MCF 10A (cell line): ENCODE measurements at regions not wholly inside any gene's neighbourhood (a gene's known extent, or its start where the extent isn't known, plus 50 kb on each side); places are given as distances from the start of the nearest gene placed in this dataset.

Experiments used
- BruUV-seq: library from RNA; stranded (reverse); fragments of 400-500 nt; replicated peaks from 2 replicates; lab custom pipeline; 2021; lab: Mats Ljungman, UMichigan
- CTCF ChIA-PET: fragments of 300-600 bp; sonication (Branson Sonifier 250); formaldehyde crosslinking; extraction: SDS; loops from one replicate; lab custom pipeline; 2021; ENCODE audit warnings: antibody characterized with exemption, inconsistent platforms; lab: Yijun Ruan, JAX
- POLR2A ChIA-PET: fragments of 300-600, 350-650 bp; sonication (Branson Sonifier 250); formaldehyde crosslinking; extraction: SDS; loops from one replicate; lab custom pipeline; 2020; ENCODE audit warnings: antibody characterized with exemption, inconsistent platforms; lab: Yijun Ruan, JAX
- DNase-seq: peaks from one replicate; pipeline ENCODE4 v3.0.0-alpha.2; 2018; ENCODE audit not compliant: unreplicated experiment
- H3K27ac Mint-ChIP-seq: one replicate; pipeline ENCODE4 v1.8.0; 2022; ENCODE audit warnings: mild to moderate bottlenecking, low read depth, mixed read lengths; ENCODE audit not compliant: unreplicated experiment
- H3K27me3 Mint-ChIP-seq: one replicate; pipeline ENCODE4 v1.8.0; 2022; ENCODE audit warnings: mixed read lengths; ENCODE audit not compliant: insufficient read depth, unreplicated experiment
- H3K36me3 Mint-ChIP-seq: one replicate; pipeline ENCODE4 v1.8.0; 2022; ENCODE audit warnings: mild to moderate bottlenecking, moderate library complexity, mixed read lengths; ENCODE audit not compliant: insufficient read depth, unreplicated experiment
- H3K4me1 Mint-ChIP-seq: one replicate; pipeline ENCODE4 v1.8.0; 2022; ENCODE audit warnings: mixed read lengths; ENCODE audit not compliant: insufficient read depth, unreplicated experiment
- H3K4me3 Mint-ChIP-seq: one replicate; pipeline ENCODE4 v1.8.0; 2022; ENCODE audit warnings: mild to moderate bottlenecking, moderate library complexity, mixed read lengths; ENCODE audit not compliant: unreplicated experiment
- H3K9me3 Mint-ChIP-seq: one replicate; pipeline ENCODE4 v1.8.0; 2022; ENCODE audit warnings: mixed read lengths; ENCODE audit not compliant: unreplicated experiment
- intact Hi-C: fragments of 100-400 bp; cut with micrococcal nuclease; formaldehyde crosslinking; loops from 2 replicates; pipeline ENCODE4 v1.14.1; 2022
- TF ChIP-seq, protein P1 (sequence below): fragments of 200-600 bp; IDR thresholded peaks from one replicate; pipeline ENCODE4 v1.8.0; 2022; ENCODE audit warnings: antibody characterized with exemption, mild to moderate bottlenecking; ENCODE audit not compliant: unreplicated experiment

DNA sequence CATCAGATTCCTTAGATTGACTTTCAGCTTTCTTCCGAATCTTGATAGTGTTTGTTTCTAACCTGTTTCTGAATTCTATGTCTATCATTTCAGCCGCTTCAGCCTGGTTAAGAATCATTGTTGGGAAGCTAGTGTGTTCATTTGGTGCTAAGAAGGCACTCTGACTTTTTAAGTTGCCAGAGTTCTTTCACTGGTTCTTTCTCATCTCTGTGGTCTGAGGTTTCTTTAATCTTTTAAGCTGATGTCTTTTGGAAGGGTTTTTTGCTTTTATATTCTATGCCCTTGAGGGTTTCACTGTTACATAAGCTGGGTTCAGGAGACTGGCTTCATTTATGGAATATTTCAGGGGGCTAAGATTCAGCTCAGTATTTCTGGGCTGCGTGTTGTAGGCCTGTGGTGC, 104.5 kb upstream of the PRSS58 start:
- ChIA-PET POLR2A (interaction anchor here (1.0 to 1.8 kb wide), 2 partner anchors 13 to 23 kb away, joined by 3 to 6 read pairs; no protein-coding TSS in a partner anchor), CTCF (interaction anchor here (0.6 to 17.5 kb wide), 15 partner anchors 22 to 1240 kb away, joined by 3 to 160 read pairs (median 3); no protein-coding TSS in a partner anchor)
- peaks cover 27% of the 10 kb centered on the region for H3K27me3 Mint-ChIP-seq
- peaks cover 7% of the 10 kb centered on the region for H3K9me3 Mint-ChIP-seq
- H3K27ac Mint-ChIP-seq, result no peak overlapping the region
- H3K36me3 Mint-ChIP-seq, result no peaks in the 10 kb centered on the region
- no TSS peak for BruUV-seq
- H3K4me1 Mint-ChIP-seq, result no peaks in the 10 kb centered on the region
- TF ChIP-seq, protein P1, sequence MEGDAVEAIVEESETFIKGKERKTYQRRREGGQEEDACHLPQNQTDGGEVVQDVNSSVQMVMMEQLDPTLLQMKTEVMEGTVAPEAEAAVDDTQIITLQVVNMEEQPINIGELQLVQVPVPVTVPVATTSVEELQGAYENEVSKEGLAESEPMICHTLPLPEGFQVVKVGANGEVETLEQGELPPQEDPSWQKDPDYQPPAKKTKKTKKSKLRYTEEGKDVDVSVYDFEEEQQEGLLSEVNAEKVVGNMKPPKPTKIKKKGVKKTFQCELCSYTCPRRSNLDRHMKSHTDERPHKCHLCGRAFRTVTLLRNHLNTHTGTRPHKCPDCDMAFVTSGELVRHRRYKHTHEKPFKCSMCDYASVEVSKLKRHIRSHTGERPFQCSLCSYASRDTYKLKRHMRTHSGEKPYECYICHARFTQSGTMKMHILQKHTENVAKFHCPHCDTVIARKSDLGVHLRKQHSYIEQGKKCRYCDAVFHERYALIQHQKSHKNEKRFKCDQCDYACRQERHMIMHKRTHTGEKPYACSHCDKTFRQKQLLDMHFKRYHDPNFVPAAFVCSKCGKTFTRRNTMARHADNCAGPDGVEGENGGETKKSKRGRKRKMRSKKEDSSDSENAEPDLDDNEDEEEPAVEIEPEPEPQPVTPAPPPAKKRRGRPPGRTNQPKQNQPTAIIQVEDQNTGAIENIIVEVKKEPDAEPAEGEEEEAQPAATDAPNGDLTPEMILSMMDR, result no peak
- no peak overlapping the region for H3K4me3 Mint-ChIP-seq
- DNase-seq, result no peak
- intact Hi-C loops, result no loop called here

DNA sequence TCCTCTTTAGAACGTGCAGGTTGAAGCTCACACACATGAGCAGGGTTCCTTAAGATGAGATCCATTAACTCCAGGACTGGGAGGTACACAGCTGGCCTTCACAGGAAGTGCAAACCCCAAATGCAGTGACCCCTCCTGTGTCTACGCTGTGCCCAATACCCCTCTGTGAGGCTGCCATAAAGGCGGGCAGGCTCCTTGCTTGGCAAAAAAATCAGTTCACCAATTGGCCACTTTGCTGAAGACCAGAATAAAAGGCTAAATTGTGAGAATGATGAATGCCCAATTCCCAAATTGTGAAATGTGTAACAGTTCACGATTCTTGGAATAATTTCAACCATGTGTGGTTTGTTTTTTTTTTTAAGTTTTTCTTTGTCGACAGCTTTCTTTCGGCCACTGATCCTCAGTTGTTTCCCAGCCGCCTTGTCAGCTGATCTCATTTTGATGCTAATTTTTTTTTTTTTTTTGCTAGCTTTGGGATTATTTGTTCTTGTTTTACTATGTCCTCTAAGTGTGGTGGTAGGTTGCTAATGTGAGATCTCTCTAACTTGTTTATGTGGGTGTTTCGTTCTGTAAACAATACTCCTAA, 101.9 kb upstream of the PRSS58 start:
- Mint-ChIP-seq H3K27ac (no peak overlapping the region), H3K9me3 (no peaks in the 10 kb centered on the region), H3K36me3 (no peaks in the 10 kb centered on the region), H3K4me3 (no peak overlapping the region), H3K4me1 (no peaks in the 10 kb centered on the region), H3K27me3 (peaks cover 27% of the 10 kb centered on the region)
- DNase-seq, result no peak
- TF ChIP-seq, protein P1, result no peak
- CTCF ChIA-PET, result interaction anchor here (0.6 to 17.5 kb wide), 31 partner anchors 9 to 437 kb away, joined by 3 to 160 read pairs (median 5); no protein-coding TSS in a partner anchor
- intact Hi-C loops, result loop anchor here (5.0 kb wide), 1 partner anchor 382 kb away; no protein-coding TSS in a partner anchor
- BruUV-seq, result no TSS peak
- POLR2A ChIA-PET, result interaction anchor here (0.6 kb wide), 2 partner anchors 255 to 330 kb away, joined by 3 read pairs; no protein-coding TSS in a partner anchor

DNA sequence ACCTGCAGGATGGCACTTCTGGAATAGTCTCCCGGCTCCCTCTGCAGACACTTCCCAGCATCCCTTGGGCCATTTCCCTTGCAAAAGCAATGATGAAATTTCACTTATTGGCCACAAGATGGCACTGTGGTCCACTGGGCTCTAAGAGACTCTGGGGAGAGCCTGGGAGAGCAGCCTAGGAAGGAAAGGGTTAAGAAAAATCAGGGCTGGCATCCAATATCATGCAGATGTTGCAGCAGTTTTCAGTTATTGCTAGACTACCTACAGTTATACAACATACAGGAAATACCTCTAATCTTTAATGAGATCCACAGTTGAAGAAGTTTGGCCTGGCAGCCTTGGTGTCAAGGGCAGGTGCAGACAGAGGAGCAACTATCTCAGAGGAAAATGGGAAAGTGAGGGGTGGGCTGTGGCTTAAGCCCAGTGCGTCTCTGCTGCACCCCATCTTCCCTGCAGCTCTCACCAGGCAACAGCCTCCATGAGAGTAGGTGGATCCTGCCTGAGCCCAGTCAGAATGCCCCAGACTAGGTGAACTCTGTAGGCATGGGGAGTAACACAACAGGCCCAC, 100.2 kb upstream of the PRSS58 start:
- POLR2A ChIA-PET, result no interaction called here
- TF ChIP-seq, protein P1, result peak; percentile 92
- Mint-ChIP-seq H3K27me3 (peaks cover 28% of the 10 kb centered on the region), H3K36me3 (no peaks in the 10 kb centered on the region), H3K9me3 (no peaks in the 10 kb centered on the region), H3K4me3 (peak overlapping the region; percentile 38), H3K27ac (no peak overlapping the region), H3K4me1 (no peaks in the 10 kb centered on the region)
- no TSS peak for BruUV-seq
- intact Hi-C loops, result loop anchor here (1.0 to 5.0 kb wide), 2 partner anchors 125 to 381 kb away; no protein-coding TSS in a partner anchor
- CTCF ChIA-PET, result interaction anchor here (0.6 to 17.5 kb wide), 31 partner anchors 7 to 1105 kb away, joined by 3 to 160 read pairs (median 4); no protein-coding TSS in a partner anchor
- peak; percentile 87 for DNase-seq

DNA sequence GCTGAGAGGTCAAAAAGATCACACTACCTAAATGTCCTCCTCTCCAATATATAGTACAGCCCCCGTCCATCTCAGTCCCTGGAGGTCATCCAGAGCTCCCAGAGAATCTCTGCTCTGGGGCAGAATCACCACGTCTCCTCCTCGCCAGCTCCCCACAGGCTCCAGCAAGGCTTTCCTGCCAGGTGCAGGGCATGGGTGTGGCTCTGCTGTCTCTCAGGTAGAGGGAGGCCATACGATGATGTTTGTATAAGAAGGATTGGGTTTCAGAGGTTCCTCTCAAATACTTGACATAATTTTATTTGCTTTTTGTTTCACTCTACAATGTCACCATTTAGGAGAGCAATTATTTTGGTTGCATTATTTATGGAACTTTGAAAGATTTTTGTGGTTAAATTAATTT, 98.3 kb upstream of the PRSS58 start:
- TF ChIP-seq, protein P1, result no peak
- BruUV-seq, result no TSS peak

More for the DNA sequence above, 98.3 kb upstream of the PRSS58 start:
- DNase-seq, result no peak
- H3K27ac Mint-ChIP-seq, result no peak overlapping the region
- peaks cover 14% of the 10 kb centered on the region for H3K27me3 Mint-ChIP-seq
- no peaks in the 10 kb centered on the region for H3K36me3 Mint-ChIP-seq
- ChIA-PET CTCF (interaction anchor here (1.1 to 17.5 kb wide), 12 partner anchors 9 to 380 kb away, joined by 3 to 160 read pairs (median 10); no protein-coding TSS in a partner anchor), POLR2A (interaction anchor here (1.0 kb wide), 1 partner anchor 123 kb away, joined by 5 read pairs; no protein-coding TSS in a partner anchor)
- no peak overlapping the region for H3K4me3 Mint-ChIP-seq
- H3K4me1 Mint-ChIP-seq, result no peaks in the 10 kb centered on the region
- intact Hi-C loops, result loop anchor here (5.0 kb wide), 1 partner anchor 379 kb away; no protein-coding TSS in a partner anchor
- no peaks in the 10 kb centered on the region for H3K9me3 Mint-ChIP-seq
